A673 (cell line): ENCODE measurements at regions not wholly inside any gene's neighbourhood (a gene's known extent, or its start where the extent isn't known, plus 50 kb on each side); places are given as distances from the start of the nearest gene placed in this dataset.

ENCODE experiments used
- BruUV-seq: library from RNA; stranded (reverse); fragments of 400-500 nt; replicated peaks from 2 replicates; lab custom pipeline; 2021; lab: Mats Ljungman, UMichigan
- CTCF ChIA-PET: fragments of 300-600 bp; sonication (Branson Sonifier 250); formaldehyde crosslinking; loops from one replicate; lab custom pipeline; 2022; ENCODE audit warnings: antibody characterized with exemption; lab: Charles Lee
- POLR2A ChIA-PET: fragments of 300-600 bp; sonication (Branson Sonifier 250); formaldehyde crosslinking; loops from one replicate; lab custom pipeline; 2022; ENCODE audit warnings: antibody characterized with exemption; ENCODE audit not compliant: low non-redundant PET; lab: Charles Lee
- DNase-seq: peaks from one replicate; pipeline ENCODE4 v3.0.0-alpha.2; 2015; ENCODE audit warnings: low spot score
- H3K27ac ChIP-seq: fragments of 200-600 bp; sonication (generic); 2 replicates; pipeline ENCODE4 v1.5.1; 2016; ENCODE audit warnings: mixed run types, low read depth, mild to moderate bottlenecking, mixed read lengths, antibody characterized with exemption, low read length; ENCODE audit not compliant: poor library complexity, severe bottlenecking
- H3K27me3 ChIP-seq: fragments of 200-600 bp; sonication (generic); replicated peaks from 2 replicates; pipeline ENCODE4 v1.6.1; 2017; ENCODE audit warnings: mixed run types, low read depth, mild to moderate bottlenecking, mixed read lengths, antibody characterized with exemption, low read length; ENCODE audit not compliant: insufficient read depth, poor library complexity
- H3K36me3 ChIP-seq: fragments of 200-600 bp; sonication (generic); 2 replicates; pipeline ENCODE4 v1.6.1; 2016; ENCODE audit warnings: mixed run types, mild to moderate bottlenecking, mixed read lengths, antibody characterized with exemption, low read length; ENCODE audit not compliant: insufficient read depth, poor library complexity, severe bottlenecking
- H3K4me1 ChIP-seq: fragments of 200-600 bp; sonication (generic); 2 replicates; pipeline ENCODE4 v1.6.1; 2017; ENCODE audit warnings: mixed run types, mild to moderate bottlenecking, mixed read lengths, antibody characterized with exemption, low read length; ENCODE audit not compliant: insufficient read depth, poor library complexity, severe bottlenecking
- H3K4me3 ChIP-seq: fragments of 200-600 bp; sonication (generic); 2 replicates; pipeline ENCODE4 v1.5.1; 2016; ENCODE audit warnings: low read depth, mixed run types, mild to moderate bottlenecking, mixed read lengths, low read length; ENCODE audit not compliant: poor library complexity, severe bottlenecking
- H3K9me3 ChIP-seq: fragments of 200-600 bp; sonication (generic); 2 replicates; pipeline ENCODE4 v1.6.1; 2016; ENCODE audit warnings: mixed run types, low read depth, mild to moderate bottlenecking, mixed read lengths, antibody characterized with exemption, low read length; ENCODE audit not compliant: poor library complexity, severe bottlenecking
- CTCF ChIP-seq: fragments of 300-800, 200-600 bp; sonication (generic); conservative IDR thresholded peaks from 2 replicates; pipeline ENCODE4 v1.5.1; 2017; ENCODE audit warnings: low read depth, mild to moderate bottlenecking, antibody characterized with exemption, low read length, moderate library complexity, mixed read lengths
- EZH2 ChIP-seq: fragments of 200-600 bp; sonication (generic); IDR thresholded peaks from 2 replicates; pipeline ENCODE4 v1.6.1; 2017; ENCODE audit warnings: borderline replicate concordance, low read depth, mild to moderate bottlenecking, mixed read lengths, antibody characterized with exemption, low read length; ENCODE audit not compliant: poor library complexity, severe bottlenecking
- intact Hi-C: fragments of 100-400 bp; cut with micrococcal nuclease; formaldehyde crosslinking; loops from one replicate; pipeline ENCODE4 v1.10.0; 2022; ENCODE audit not compliant: unreplicated experiment

- no TSS peak for BruUV-seq
- H3K4me1 ChIP-seq = no peaks in the 10 kb centered on the region
- H3K27ac ChIP-seq = no peak overlapping the region
- H3K9me3 ChIP-seq = no peaks in the 10 kb centered on the region
- TF ChIP-seq EZH2 (no peak), CTCF (no peak)
- intact Hi-C loops = no loop called here
- ChIA-PET POLR2A (no interaction called here), CTCF (no interaction called here)
- H3K36me3 ChIP-seq = no peaks in the 10 kb centered on the region
- no peaks in the 10 kb centered on the region for H3K27me3 ChIP-seq
- DNase-seq = no peak
- no peak overlapping the region for H3K4me3 ChIP-seq
Observed at GRCh38 chr1:195064358-195064757, 1543.9 kb downstream of the KCNT2 start.

- no peaks in the 10 kb centered on the region for H3K27me3 ChIP-seq
- no peak overlapping the region for H3K27ac ChIP-seq
- no TSS peak for BruUV-seq
- H3K4me3 ChIP-seq = no peak overlapping the region
- H3K9me3 ChIP-seq = no peaks in the 10 kb centered on the region
- DNase-seq = no peak
- TF ChIP-seq CTCF = no peak
- ChIA-PET CTCF (no interaction called here), POLR2A (no interaction called here)
- intact Hi-C loops = no loop called here
- no peaks in the 10 kb centered on the region for H3K36me3 ChIP-seq
- no peaks in the 10 kb centered on the region for H3K4me1 ChIP-seq
Observed at GRCh38 chr1:195054217-195054687, 1554.0 kb downstream of the KCNT2 start.

DNA sequence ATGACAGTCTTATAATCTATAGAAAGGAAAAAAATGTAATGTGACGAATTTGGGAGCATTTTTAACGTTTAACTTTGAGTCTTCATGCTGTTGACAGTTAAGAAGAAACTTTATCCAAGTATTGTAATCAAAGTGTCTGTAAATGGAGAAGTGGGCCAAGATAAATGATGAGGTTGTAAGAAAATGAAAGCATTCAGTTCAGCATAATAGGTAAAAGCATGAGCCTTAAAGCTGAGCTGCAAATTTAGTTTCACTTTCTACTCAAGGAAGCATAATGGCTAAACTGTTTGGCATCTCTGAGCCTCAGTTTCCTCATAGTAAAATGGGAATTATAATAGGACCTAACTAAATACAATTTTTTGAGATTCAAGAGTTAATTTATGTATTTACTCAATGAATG is 1554.8 kb downstream of the KCNT2 start:
- Histone ChIP-seq H3K9me3 (no peaks in the 10 kb centered on the region), H3K4me1 (no peaks in the 10 kb centered on the region), H3K27me3 (no peaks in the 10 kb centered on the region), H3K4me3 (no peak overlapping the region), H3K36me3 (no peaks in the 10 kb centered on the region), H3K27ac (no peak overlapping the region)
- ChIA-PET POLR2A (no interaction called here), CTCF (no interaction called here)
- no peak for DNase-seq
- BruUV-seq = no TSS peak
- TF ChIP-seq CTCF (no peak), EZH2 (no peak)
- intact Hi-C loops = no loop called here
